ENCODE measurements at regions not wholly inside any gene's neighbourhood (a gene's known extent, or its start where the extent isn't known, plus 50 kb on each side); places are given as distances from the start of the nearest gene placed in this dataset.

DNA sequence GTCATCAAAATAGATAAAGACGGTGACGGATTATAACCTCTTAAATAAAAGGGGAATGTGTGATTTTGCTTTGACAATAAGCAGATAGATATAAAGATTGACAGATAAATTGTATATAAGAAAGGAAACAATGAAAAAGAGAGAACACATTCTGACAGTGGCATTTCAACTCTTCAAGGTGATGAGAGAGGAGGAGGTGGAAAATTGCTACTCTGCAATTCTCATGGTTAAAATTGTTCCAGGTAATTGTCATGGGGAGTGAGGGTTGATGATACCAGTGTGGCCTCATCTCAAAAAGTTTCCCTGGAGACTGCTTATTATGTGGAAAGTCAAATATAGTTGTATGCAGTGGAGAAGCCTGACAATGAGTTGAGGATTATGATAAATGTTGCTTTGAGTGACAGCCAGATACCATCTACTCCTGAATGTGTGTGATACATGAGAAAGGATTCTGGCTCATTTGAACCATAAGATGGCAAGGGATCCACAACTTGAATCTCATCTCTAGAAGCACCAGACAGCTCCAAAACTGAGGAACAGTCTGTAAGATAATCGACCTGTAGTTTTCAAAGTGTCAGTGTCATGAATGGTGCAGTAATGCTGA, 1290.6 kb upstream of the CDH8 start:
- no peaks in the 10 kb centered on the region for H3K4me1 ChIP-seq
- intact Hi-C loops (cut with DNase I): no loop called here
- no peak for TF ChIP-seq CTCF (IDR thresholded peaks at IDR 0.05)
- no peak overlapping the region for H3K27ac ChIP-seq
- no peaks in the 10 kb centered on the region for H3K9me3 ChIP-seq
- ATAC-seq: no peak
- DNase-seq: no peak
- no peak overlapping the region for H3K4me3 ChIP-seq
- H3K27me3 ChIP-seq: no peaks in the 10 kb centered on the region
- no peaks in the 10 kb centered on the region for H3K36me3 ChIP-seq

DNA sequence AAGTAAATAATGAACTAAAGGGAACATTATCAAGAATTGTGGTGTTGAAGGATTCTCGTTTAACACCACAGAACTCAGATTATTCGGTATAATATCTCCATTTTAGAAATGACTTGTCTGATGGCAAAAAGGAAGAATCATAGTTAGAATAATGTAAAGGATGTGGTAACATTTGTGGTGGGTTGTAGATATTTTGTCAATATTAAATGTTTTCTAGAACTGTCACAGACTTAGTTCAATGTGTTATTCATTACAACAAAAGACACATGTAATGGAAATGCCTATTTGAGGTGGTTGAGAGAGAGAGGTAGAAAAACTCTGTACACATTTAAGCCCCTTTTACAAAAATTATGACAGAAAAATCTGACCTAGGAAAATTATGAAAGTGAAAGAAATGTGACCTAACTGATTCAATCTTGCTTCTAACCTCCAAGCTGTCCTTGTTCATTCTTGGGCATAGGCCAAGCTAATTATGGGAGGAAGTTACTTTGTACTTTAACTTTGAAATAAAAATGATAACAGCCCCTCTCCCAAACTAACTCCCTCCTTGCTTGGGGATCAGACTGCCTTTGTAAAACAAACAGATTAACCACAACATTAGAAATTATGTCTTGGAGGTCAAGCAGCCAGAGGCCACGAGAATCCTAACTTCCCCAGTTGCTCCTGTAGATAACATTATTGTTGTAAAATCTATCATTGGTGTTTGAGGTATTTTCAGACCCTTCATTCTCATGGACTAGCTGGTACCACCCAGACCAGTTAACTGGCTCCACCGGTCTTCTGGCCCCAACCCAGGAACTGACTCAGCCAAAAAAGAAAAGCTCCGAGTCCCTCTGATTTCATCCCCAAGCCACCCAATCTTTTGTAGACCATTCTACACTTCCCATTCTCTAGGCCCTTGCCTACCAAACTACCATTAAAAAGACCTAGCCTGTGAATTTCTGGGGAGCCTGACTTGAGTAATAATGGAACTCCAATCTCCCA, 1287.8 kb upstream of the CDH8 start:
- no peak for TF ChIP-seq CTCF (IDR thresholded peaks at IDR 0.05)

DNA sequence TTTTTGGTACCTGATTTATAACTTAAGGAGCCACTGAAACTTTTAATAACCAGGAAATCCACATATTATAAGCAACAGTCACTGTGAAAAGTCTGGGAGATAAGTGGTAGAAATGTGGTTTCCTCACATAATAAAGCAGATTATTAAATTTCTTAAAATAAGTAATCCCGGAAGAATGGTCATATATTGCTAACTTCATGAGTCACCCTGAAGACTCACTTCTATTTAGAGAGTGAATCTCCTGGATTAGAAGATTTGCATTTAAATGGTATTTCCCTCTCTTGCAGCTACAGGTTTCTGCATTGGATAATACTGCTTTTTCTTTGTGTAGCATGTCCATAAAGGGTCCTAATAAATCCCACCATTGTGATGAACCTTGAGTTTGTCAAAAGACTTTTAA, 1286.8 kb upstream of the CDH8 start:
- no peaks in the 10 kb centered on the region for H3K9me3 ChIP-seq
- ATAC-seq: no peak

More for the DNA sequence above, 1287.8 kb upstream of the CDH8 start:
- Histone ChIP-seq H3K4me3 (no peak overlapping the region), H3K4me1 (no peaks in the 10 kb centered on the region), H3K27ac (no peak overlapping the region), H3K9me3 (no peaks in the 10 kb centered on the region), H3K27me3 (no peaks in the 10 kb centered on the region), H3K36me3 (no peaks in the 10 kb centered on the region)
- no peak for DNase-seq
- intact Hi-C loops (cut with DNase I): no loop called here
- ATAC-seq: no peak

GRCh38 chr16:63315229-63315628, 1279.0 kb upstream of the CDH8 start:
- no peak for TF ChIP-seq CTCF (IDR thresholded peaks at IDR 0.05)
- no peaks in the 10 kb centered on the region for H3K36me3 ChIP-seq
- H3K4me1 ChIP-seq: no peaks in the 10 kb centered on the region
- no peak overlapping the region for H3K27ac ChIP-seq
- H3K4me3 ChIP-seq: no peak overlapping the region
- intact Hi-C loops (cut with DNase I): no loop called here
- H3K27me3 ChIP-seq: no peaks in the 10 kb centered on the region
- no peak for DNase-seq
- H3K9me3 ChIP-seq: no peaks in the 10 kb centered on the region
- ATAC-seq: peak; percentile 16

More for the DNA sequence above, 1286.8 kb upstream of the CDH8 start:
- Histone ChIP-seq H3K4me1 (no peaks in the 10 kb centered on the region), H3K36me3 (no peaks in the 10 kb centered on the region), H3K4me3 (no peak overlapping the region), H3K27me3 (no peaks in the 10 kb centered on the region), H3K27ac (no peak overlapping the region)
- TF ChIP-seq CTCF (IDR thresholded peaks at IDR 0.05): no peak
- no peak for DNase-seq
- intact Hi-C loops (cut with DNase I): no loop called here

DNA sequence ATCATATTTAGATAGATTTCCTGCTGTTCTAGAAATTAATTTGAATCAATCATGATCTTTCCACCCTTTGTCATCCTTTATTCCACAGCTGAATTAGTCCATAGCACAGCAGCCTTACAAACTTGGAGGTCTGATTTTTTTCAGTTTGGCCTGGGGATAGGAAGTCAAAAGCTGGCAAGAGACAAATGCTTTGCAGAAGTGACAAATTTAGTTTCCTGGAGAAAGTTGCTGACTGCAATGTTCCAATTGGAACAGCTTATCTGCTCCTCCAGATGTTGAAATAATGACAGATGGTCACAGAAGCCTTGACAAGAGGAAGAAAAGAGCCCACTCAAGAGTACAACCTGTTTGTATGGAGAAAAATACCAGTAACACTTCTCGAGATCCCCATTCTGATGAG, 1276.1 kb upstream of the CDH8 start:
- Histone ChIP-seq H3K4me1 (no peaks in the 10 kb centered on the region), H3K36me3 (no peaks in the 10 kb centered on the region), H3K27me3 (no peaks in the 10 kb centered on the region), H3K9me3 (no peaks in the 10 kb centered on the region), H3K4me3 (no peak overlapping the region), H3K27ac (no peak overlapping the region)
- ATAC-seq (no peak), DNase-seq (no peak)
- TF ChIP-seq CTCF (IDR thresholded peaks at IDR 0.05): no peak
- intact Hi-C loops (cut with DNase I): no loop called here

Measured in upper lobe of right lung (tissue), 1 donor.